Dedifferentiated amniotic fluid mesenchymal stem cell (primary cell): ENCODE measurements at regions not wholly inside any gene's neighbourhood (a gene's known extent, or its start where the extent isn't known, plus 50 kb on each side); places are given as distances from the start of the nearest gene placed in this dataset.
"Not testable (repeated sequence)": the region's sequence is repeated elsewhere in the genome, so short reads cannot be mapped to it uniquely, and the experiment has no call there.

ENCODE experiments used
- DNase-seq: peaks from one replicate; pipeline ENCODE4 v3.0.0-alpha.2; 2016; ENCODE audit errors: extremely low spot score

DNA sequence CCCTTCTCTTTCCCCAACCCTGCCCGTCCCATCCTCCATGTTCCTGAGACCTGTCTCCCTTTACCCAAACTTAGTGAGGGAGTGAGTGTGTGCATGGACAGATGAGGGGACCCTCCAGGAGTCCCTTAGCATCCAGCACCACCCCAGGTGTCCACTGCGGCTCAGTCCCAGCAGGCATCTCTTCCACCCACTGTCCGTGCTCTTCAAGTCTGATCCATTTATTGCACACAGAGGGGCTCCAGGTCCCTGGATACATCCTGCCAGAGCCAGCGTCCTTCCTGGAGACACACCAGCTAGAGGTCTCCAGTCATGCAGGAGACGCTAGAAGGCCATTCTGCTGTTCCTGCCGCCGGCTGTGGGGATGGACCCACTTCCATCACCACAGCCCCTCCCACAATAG lies 239.2 kb downstream of the ADGRD1 start:
- DNase-seq = no peak

DNA sequence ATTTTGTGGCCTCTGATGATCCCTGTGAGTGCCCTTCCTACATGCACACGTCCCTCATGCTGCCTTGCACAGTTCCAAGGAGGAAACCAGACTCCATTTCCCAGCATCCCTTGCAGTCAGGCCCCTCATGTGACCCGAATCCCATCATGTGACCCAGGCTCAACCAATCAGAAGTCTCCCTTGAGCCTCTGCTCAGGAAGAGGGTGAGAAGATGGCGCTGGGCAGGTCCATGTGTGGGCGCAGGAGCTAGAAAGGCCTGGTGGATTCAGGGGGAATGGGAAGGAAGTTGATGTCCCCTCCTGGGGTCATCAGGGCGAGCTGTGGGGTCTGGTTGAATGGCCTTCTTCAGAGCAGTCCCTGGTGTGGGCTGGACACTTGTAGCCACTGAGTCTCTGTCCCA lies 240.5 kb downstream of the ADGRD1 start:
- DNase-seq = no peak

DNA sequence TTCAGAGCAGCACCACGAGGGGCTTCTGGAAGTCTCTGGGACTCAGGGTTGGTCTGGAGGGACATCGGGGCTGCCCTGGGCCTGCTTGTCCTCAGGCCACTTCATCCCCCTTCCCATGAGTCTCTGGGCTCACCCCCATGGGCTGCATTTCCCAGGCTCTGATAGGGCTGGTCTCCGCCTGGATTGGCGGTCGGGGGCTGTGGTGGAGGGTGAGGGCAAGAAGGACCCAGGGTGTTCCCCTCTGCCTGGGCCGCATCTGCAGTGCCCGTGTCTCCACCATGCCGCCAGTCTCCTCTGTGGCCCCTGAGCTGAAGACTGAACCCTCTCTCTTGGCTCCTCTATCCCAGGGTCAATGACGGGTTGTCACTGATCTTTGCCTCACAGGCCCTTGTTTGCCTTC lies 242.1 kb downstream of the ADGRD1 start:
- DNase-seq = no peak

DNA sequence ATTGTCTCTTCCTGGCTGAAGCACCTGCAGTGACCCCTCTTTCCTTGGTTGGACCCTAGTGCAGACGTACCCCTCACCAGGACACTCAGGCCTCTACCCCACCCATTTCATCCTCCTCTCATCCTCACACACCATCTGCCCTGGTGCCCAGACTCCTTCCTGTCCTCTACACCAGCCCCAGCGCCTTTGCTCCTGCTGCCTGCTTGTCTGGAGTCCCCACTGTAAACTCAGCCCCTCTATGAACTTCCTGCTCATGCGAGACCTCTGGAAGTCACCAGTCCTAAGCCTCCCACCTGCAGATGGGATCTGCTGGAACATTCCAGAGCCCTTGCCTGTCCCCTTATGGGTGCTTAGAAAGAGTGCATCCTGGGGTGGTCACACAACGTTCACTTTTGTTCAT lies 242.5 kb downstream of the ADGRD1 start:
- no peak for DNase-seq

DNA sequence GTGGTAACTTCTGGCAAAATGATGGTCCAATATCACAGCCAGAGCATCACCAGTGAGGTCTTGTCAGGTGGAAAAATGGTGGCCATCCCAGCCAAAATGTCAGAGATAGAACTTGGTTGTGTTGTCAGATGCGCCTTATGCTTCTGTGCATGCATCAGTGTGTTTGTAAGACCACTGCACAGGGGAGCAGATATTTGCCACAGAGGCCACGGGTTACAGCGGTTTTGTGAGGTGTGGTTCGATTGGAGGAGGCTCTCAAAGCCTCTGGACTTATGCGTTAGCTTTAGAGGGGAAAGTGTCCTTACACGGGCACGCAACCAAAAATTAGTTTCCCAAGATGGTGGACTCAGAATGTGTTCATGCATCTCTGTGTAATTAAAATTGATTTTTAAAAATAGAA lies 243.8 kb downstream of the ADGRD1 start:
- DNase-seq = no peak

DNA sequence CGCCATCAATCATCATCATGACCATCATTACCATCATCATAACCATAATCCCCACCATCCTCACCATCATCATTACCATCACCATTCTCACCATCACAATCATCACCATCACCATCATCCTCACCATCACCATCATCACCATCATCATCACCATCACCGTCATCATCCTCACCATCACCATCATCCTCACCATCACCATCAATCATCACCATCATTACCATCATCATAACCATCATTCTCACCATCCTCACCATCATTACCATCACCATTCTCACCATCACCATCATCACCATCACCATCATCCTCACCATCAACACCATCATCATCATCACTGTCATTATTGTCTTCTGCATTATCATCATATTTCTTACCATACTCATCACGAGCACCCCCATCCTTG lies 245.5 kb downstream of the ADGRD1 start:
- no peak for DNase-seq

DNA sequence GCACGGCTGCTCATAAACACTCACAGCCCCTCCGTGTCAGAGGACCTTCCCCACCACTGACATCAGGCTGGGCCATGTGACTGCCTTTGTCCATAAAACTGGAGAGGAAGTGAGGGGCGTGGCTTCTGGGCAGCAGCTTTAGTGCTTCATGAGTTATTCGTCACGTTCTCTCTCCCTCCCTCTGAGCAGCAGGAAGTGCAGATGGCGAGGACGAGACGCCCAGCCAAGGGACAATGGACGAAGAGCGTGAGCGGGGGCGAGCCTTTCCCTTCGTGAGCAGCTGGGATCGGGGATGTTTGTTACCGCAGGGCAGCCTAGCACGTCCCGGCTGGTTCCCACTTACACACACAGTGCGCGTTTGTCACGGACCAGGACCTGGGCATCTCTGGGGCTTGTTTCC lies 248.2 kb downstream of the ADGRD1 start:
- DNase-seq = not testable (repeated sequence)

DNA sequence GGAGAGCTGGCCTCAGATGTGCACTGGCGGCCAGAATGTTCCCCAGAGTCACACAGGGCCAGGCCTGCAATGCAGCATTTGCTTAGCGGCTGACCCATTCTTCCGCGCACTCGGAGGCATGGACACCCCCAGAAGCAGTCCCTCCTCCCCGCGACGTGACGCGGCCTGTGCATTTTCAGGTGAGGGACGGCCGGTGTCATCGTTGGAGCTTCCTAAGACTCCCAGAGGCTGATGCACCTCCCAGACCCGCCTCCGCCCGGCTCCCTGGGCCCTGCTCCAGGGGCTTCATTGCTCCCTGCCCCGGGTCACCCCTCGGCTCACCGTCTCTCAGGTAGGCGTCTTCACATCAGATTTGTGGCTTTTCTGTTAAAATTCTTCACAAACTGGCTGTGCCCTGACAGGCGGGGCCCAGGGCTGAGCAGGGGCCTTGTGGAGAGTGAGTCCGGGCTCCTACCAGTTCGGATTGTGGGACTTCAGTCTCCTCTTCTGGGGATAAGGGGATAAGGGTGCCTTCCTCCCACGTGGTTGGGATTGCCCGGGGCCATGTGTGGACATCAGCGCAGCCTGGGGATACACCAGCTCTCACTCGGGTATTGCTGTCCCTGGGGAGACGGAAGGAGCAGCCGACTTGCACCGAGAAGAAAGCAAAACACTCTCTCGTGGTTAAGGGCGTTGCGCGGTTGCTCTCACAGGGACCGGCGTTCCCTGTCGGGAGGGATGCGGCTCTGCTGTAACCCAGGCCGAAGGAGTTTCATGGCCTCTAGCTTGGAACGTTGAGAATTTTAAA lies 249.1 kb downstream of the ADGRD1 start:
- DNase-seq = no peak

DNA sequence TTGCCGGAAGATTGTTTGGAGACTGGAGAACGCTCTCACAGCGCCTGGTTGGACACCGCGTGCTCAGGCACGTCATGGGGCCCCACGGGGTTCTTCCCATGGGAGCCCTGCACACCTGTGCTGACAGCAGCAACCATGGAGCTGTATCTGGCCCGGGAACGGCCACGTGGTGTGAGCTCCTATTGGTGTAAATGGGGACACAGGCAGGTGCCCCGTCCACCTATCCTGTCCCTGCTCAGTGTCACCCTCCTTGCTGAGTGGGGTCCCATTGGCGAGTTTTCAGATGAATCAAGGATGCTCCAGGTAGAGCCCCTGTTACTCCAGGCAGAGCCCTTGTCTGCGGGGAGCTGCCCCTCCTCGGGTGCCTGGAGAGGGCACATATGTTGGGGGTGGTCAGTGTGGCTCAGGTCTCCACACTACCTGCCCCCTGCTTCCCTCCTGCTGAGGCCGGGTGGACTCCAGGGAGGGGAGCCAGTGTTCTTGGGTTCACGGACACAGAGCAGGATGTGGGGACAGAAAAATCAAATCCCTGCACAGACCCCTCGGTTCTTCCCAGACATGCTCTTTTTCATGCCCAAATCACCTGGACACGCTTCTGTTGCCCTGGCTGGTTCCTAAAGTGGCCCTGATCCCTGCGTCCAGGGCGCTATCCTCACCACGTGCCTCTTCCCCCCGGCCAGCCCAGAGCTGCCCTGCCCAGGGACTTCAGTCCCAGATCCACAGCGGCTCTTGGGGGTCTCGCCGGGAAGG lies 250.1 kb downstream of the ADGRD1 start:
- no peak for DNase-seq

DNA sequence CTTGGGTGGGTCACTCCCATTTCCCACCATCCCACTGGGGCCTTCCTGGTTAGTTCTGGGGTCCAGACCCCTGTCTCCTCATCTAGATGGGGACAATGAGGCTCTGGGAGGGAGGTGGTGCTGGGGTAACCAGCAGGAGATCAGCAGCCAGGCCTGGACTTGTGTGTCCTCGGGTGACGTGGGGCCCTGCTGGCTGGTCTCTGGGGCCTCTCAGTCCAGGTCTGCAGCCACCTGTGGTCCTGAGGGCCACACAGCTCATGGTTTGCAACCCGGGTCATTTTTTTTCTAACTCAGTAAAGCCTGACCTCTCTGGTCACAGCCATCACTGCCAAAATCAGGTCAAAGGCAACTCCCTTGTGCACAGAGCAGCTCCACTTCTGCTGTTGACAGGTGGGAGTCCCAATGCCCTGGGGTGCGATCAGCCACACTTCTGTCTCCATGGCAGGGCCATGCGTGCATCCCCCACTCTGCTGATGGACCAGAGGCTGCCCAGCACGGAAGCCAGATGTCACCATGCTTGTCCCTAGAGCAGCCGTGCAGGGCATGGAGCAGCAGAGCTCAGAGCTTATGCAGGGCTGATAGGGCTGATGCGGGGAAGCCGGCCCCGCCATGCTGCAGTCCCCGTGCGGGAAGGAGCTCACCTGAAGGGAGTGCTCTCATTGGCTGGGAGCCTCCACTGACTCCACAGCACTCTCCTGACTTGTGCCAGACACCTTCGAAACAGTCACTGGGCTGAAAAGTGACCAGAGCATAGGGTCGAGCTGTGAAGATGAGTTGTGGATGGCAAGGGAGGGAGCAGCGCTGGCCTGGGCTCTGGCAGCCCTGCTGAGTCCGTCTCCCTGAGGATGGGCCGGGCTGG lies 250.9 kb downstream of the ADGRD1 start:
- DNase-seq = no peak

DNA sequence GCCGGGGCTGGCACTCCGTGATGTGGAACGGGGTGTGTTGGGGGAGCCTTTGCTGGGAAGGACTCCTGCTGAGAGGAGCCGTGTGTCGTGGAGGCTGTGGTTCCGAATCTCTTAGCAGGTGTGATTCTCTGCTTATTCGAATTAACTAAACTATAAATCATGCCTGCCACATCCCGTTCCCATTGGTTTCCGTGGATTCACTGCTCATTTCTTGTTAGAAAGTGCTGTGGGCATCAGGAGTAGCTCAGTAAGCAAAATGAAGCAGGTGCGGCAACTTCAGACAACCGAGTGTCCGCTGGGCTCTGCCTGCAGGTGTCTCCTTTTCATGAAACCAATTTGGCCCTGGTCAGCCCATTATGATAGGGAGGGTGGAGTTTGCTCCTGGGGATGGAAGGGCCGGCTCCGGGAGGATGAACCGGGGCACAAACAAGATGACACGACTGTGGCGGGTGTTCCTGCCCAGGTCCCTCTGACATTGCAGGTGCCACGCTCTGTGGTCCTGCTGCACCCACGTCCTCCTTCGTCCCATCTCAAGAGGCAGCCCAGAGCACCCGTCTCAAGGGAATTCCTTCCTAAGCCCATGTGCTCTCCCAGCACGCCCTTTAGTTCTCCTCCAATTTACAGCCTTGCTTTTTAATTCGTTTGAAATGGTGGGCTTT lies 251.7 kb downstream of the ADGRD1 start:
- DNase-seq = not testable (repeated sequence)

DNA sequence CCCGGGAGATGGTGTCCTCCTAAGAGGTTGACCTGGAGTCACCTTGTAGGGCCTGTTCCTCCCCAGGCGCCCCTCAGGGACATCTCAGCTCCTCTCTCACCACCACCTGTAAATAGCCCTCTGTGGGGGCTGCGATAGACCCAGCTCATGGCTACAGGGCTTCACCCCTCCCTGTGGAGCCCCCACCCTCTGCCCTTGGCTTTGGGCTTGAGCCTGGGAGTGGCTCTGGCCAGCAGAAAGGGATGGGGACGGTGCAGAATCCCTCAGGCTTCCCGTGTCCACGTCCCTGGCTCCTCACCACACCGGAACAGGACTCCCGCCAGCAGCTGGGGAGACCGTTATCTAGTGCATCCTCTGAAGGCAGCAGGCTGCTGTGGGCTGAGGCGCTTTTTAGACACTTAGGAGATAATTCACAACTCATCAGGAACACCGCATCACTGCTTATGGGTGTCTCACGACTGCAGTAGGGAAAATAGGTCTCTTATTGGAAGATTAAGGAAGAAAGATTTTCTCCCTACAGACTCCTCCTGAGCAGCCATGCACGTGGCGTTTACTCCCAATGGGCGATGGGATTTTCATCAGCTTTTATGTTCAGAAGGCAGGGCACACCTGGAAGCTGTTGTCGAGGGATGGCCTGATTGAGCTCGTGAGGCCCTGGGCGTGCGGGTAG lies 253.1 kb downstream of the ADGRD1 start:
- DNase-seq = not testable (repeated sequence)

DNA sequence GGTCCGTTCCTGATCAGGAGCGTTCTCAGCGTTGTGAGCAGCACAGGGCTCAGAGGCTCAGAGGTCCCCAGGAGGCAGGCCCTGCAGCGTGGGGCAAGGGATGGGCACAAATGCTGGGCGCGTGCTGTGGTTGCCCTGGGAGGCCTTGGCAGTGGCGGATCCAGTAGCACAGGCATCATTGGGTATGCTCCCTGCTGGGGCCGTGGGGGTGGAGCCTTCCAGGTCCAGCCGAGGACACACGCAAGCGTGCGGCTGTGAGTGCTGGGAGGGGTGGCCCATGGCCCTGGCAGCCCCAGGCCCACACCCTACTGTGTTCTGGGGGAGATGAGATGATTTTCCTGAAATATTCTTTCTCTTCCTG lies 253.6 kb downstream of the ADGRD1 start:
- DNase-seq = not testable (repeated sequence)

DNA sequence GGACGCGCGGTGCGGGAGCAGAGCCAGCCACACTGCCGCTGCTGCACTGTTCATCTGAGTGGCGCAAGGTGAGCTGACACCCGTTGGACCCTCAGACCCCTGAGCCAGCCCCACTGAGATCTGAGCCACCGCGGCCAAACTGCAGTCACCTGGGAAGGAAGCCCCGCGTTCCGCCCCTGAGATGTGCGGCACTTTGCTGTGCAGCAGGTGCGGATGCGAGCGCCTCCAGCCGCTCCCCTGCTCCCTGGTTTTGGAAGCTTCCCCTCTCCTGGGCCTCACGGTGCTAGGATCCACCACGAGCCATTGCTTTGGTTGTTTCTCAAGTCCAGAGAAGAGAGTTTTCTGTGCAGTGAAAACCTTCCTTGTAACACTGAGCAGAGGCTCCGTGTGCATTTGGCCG lies 254.1 kb downstream of the ADGRD1 start:
- DNase-seq = not testable (repeated sequence)

DNA sequence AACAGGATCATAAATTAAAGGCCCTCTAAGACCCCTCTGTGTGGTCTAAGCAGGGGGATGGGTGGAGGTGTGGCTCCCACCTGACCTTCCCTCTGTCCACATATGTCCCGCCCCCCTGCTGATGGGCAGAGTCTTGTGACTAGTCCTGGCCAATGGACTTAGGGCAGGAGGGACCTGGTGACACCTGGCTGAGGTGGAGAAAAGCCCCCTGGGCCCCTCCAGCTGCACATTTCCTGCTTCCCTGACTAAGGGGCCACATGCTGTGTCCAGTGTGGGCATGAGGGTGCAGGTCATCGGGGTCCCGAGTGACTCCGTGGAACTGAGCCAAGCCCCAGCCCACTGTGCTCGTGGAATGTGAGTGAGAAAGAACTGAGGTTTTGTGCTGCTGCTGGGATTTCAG lies 254.7 kb downstream of the ADGRD1 start:
- DNase-seq = no peak

DNA sequence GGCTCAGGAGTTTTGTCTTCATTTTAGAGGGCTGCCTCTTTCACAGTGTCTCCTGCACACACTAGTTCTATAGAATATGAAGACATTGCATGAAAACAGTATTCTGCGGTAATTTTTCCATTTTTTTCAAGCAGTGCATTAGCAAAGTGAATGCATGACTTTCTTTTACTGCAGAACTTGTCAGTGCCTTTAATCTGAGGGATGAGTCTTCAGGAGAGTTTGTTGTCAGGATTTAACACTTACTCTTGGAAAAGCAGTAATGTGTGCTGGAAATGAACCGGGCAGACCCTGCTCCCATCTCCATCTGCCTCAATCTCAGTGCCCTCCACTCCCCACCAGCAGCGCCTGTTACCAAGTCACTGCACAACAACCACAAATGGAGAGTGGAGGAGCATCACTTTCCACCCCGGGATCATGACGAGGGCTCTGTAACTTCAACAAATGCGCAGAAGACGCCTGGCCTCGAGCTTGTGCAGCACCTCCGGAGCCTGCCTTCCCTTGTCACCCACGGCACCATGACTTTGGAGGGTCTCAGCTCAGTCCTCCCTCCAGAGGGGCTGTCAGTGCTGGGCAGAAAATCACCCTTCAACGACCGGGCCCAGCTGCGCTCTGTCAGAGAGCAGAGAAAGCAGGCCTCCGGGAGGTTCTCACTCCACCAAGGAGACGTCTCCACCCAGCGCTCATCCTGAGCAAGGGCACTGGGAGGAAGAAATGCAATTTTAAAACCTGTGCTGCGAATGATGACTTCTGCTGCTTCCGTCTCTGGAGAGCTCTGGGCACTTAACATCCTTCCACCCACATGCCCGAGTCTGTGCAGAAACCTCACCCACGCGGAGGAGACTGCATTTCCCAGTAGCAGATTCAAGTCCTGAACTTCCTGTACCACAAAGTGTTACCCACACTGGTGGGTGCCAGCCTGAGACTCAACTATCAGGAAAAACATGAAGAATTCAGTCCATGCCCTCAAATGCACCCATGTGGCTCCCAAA lies 255.7 kb downstream of the ADGRD1 start:
- DNase-seq = no peak

DNA sequence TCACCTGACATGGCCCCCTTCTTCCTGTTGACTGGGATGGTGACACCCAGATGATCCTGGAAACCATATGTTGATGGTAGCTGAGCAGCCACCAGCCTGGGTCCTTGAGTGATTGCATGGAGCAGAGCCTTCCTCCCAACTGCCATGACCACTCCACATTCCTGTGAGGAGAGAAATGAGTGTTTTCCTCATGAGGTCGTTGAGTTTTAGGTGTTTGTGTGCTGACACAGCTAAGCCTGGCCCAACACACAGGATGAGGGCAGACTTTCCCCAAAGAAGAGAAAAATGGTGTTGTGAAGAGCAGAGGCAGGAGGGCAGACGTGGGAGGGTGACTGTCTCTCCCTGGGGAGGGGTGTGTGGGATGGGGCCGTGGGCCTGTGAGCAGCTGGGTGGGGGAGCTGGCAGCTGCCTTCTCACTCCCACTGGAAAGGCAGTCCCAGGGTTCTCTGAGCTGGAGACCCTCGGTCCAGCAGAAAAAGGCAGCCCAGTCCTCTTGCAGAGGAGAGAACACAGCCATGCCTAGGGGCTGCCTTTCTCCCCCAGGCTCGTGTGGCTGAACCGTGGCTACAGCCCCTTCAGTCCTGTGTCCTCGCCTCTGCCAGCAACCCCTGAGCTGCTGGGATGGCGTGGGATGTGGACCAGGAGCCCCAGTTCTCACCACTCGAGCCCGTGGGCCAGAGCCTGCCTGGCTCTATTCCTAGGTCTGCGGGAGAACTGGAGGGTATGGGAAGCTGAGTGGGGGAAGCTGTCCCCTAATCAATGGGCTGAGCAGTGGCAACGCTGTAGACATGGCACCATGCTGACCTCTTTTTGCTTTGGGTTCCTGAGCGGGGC lies 257.0 kb downstream of the ADGRD1 start:
- DNase-seq = no peak

DNA sequence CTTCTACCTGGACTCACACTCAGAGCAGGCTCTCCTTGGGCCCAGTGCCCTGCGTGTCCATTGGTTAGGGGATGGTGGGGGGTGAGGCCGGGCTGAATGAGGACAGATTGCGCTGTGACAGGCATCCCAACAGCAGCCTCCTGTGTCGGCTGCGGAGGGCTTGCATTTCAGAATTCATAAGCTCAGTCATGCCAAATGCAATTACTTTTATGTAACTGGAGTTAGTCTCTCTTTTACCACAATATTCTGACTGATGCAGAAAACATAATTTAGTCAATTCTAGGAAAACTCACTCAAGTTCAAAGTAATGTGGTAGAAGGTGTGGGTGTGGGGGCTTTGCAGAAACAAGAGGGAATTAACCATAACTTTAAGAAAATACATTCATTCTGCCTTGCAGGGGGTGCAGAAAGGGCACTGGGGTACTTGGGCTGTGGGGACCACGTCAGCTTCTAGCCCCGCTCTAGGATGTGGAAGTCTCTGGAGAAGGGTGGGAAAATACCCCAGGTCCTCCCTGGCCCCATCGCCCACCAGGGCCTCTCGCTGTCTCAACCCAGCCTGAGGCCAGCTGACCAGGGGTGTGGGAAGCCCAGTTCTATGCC lies 257.7 kb downstream of the ADGRD1 start:
- no peak for DNase-seq
